ENCODE measurements at regions not wholly inside any gene's neighbourhood (a gene's known extent, or its start where the extent isn't known, plus 50 kb on each side); places are given as distances from the start of the nearest gene placed in this dataset.
"Not testable (repeated sequence)": the region's sequence is repeated elsewhere in the genome, so short reads cannot be mapped to it uniquely, and the experiment has no call there.

GRCh38 chr2:132347041-132347780, 69.4 kb upstream of the GPR39 start:
- intact Hi-C loops (cut with micrococcal nuclease; ENCODE audit: unreplicated experiment); H3K4me1 ChIP-seq (ENCODE audit: insufficient read depth, low read length); H3K27me3 ChIP-seq (ENCODE audit: control insufficient read depth in 1 of 2, insufficient read depth in 2 of 2, low read length in 2 of 2); H3K36me3 ChIP-seq (replicated peaks in 1 of 2; ENCODE audit: control insufficient read depth in 1 of 2, insufficient read depth in 2 of 2, low read length in 2 of 2); H3K27ac ChIP-seq (ENCODE audit: extremely low read length, insufficient read depth, low read length); CTCF ChIA-PET (ENCODE audit: low intra/inter-chr PET ratio, low total read pairs); H4K20me1 ChIP-seq (ENCODE audit: insufficient read depth, low read length); BruUV-seq (replicated peaks); in situ Hi-C loops (cut with HindIII; ENCODE audit: extremely low pct_ligation_motif_present, low pct_unique_long_range_greater_than_20kb); H3K79me2 ChIP-seq (ENCODE audit: insufficient read depth, low read length); POLR2A ChIA-PET; H3K9me3 ChIP-seq (ENCODE audit: low read length): not testable (repeated sequence)
- ATAC-seq = peak; percentile 100
- DNase-seq (ENCODE audit: low spot score) = peak; percentile 71
- WGBS (ENCODE audit: low lambda C conversion rate) = 18% methylated on average over 26 of the region's 34 CpGs
- peak overlapping the region; percentile 67 for H3K4me2 ChIP-seq (ENCODE audit: low read depth, low read length)
- peak overlapping the region; percentile 52 to 72 (median 57); a peak in 5 of 6 replicates for H3K4me3 ChIP-seq (replicated peaks in 1 of 3; ENCODE audit: insufficient read depth in 1 of 3, low read depth in 2 of 3, low read length in 3 of 3)
- peak; percentile 92 for FAIRE-seq
- peak overlapping the region; percentile 55 for H3K9ac ChIP-seq (ENCODE audit: insufficient read depth, low read depth, low read length)
- peak overlapping the region; percentile 90 for H2AFZ ChIP-seq (ENCODE audit: low read length)
- TF ChIP-seq, protein P1, sequence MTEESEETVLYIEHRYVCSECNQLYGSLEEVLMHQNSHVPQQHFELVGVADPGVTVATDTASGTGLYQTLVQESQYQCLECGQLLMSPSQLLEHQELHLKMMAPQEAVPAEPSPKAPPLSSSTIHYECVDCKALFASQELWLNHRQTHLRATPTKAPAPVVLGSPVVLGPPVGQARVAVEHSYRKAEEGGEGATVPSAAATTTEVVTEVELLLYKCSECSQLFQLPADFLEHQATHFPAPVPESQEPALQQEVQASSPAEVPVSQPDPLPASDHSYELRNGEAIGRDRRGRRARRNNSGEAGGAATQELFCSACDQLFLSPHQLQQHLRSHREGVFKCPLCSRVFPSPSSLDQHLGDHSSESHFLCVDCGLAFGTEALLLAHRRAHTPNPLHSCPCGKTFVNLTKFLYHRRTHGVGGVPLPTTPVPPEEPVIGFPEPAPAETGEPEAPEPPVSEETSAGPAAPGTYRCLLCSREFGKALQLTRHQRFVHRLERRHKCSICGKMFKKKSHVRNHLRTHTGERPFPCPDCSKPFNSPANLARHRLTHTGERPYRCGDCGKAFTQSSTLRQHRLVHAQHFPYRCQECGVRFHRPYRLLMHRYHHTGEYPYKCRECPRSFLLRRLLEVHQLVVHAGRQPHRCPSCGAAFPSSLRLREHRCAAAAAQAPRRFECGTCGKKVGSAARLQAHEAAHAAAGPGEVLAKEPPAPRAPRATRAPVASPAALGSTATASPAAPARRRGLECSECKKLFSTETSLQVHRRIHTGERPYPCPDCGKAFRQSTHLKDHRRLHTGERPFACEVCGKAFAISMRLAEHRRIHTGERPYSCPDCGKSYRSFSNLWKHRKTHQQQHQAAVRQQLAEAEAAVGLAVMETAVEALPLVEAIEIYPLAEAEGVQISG (CRISPR knock-in tag; IDR thresholded peaks at IDR 0.05) = peak; percentile 97
- TF ChIP-seq, protein P2, sequence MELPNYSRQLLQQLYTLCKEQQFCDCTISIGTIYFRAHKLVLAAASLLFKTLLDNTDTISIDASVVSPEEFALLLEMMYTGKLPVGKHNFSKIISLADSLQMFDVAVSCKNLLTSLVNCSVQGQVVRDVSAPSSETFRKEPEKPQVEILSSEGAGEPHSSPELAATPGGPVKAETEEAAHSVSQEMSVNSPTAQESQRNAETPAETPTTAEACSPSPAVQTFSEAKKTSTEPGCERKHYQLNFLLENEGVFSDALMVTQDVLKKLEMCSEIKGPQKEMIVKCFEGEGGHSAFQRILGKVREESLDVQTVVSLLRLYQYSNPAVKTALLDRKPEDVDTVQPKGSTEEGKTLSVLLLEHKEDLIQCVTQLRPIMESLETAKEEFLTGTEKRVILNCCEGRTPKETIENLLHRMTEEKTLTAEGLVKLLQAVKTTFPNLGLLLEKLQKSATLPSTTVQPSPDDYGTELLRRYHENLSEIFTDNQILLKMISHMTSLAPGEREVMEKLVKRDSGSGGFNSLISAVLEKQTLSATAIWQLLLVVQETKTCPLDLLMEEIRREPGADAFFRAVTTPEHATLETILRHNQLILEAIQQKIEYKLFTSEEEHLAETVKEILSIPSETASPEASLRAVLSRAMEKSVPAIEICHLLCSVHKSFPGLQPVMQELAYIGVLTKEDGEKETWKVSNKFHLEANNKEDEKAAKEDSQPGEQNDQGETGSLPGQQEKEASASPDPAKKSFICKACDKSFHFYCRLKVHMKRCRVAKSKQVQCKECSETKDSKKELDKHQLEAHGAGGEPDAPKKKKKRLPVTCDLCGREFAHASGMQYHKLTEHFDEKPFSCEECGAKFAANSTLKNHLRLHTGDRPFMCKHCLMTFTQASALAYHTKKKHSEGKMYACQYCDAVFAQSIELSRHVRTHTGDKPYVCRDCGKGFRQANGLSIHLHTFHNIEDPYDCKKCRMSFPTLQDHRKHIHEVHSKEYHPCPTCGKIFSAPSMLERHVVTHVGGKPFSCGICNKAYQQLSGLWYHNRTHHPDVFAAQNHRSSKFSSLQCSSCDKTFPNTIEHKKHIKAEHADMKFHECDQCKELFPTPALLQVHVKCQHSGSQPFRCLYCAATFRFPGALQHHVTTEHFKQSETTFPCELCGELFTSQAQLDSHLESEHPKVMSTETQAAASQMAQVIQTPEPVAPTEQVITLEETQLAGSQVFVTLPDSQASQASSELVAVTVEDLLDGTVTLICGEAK (IDR thresholded peaks at IDR 0.05) = peak; percentile 35; the same call in 1 of the 2 replicates
- TF ChIP-seq, protein P2 (CRISPR knock-in tag; IDR thresholded peaks at IDR 0.05) = not testable (repeated sequence)
- TF ChIP-seq, protein P3, sequence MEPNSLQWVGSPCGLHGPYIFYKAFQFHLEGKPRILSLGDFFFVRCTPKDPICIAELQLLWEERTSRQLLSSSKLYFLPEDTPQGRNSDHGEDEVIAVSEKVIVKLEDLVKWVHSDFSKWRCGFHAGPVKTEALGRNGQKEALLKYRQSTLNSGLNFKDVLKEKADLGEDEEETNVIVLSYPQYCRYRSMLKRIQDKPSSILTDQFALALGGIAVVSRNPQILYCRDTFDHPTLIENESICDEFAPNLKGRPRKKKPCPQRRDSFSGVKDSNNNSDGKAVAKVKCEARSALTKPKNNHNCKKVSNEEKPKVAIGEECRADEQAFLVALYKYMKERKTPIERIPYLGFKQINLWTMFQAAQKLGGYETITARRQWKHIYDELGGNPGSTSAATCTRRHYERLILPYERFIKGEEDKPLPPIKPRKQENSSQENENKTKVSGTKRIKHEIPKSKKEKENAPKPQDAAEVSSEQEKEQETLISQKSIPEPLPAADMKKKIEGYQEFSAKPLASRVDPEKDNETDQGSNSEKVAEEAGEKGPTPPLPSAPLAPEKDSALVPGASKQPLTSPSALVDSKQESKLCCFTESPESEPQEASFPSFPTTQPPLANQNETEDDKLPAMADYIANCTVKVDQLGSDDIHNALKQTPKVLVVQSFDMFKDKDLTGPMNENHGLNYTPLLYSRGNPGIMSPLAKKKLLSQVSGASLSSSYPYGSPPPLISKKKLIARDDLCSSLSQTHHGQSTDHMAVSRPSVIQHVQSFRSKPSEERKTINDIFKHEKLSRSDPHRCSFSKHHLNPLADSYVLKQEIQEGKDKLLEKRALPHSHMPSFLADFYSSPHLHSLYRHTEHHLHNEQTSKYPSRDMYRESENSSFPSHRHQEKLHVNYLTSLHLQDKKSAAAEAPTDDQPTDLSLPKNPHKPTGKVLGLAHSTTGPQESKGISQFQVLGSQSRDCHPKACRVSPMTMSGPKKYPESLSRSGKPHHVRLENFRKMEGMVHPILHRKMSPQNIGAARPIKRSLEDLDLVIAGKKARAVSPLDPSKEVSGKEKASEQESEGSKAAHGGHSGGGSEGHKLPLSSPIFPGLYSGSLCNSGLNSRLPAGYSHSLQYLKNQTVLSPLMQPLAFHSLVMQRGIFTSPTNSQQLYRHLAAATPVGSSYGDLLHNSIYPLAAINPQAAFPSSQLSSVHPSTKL (CRISPR knock-in tag; IDR thresholded peaks at IDR 0.05) = peak; percentile 44
